ENCODE measurements at regions not wholly inside any gene's neighbourhood (a gene's known extent, or its start where the extent isn't known, plus 50 kb on each side); places are given as distances from the start of the nearest gene placed in this dataset.
"Not testable (repeated sequence)": the region's sequence is repeated elsewhere in the genome, so short reads cannot be mapped to it uniquely, and the experiment has no call there.

GRCh38 chr9:108395421-108395820 lies 460.4 kb downstream of the ACTL7B start:
- no peaks in the 10 kb centered on the region for H3K36me3 Mint-ChIP-seq
- no peaks in the 10 kb centered on the region for H3K27me3 ChIP-seq (ENCODE audit: control insufficient read depth in 2 of 2, insufficient read depth in 2 of 2, low read length in 2 of 2)
- intact Hi-C loops (cut with micrococcal nuclease), result no loop called here
- no peak overlapping the region for H3K27ac Mint-ChIP-seq
- H3K4me3 Mint-ChIP-seq, result no peak overlapping the region
- no peaks in the 10 kb centered on the region for H3K79me2 ChIP-seq (ENCODE audit: insufficient read depth, low read length)
- no peak overlapping the region for H2AFZ ChIP-seq (ENCODE audit: insufficient read depth, low read depth, low read length, poor library complexity, severe bottlenecking)
- DNase-seq, result no peak
- WGBS (ENCODE audit: insufficient coverage), result no CpG with 5 or more reads among the region's 4 CpGs
- H3K9me3 ChIP-seq (replicated peaks in 1 of 2; ENCODE audit: control insufficient read depth in 1 of 2, insufficient read depth in 1 of 2, low read length in 2 of 2), result peaks cover 3 to 7% of the 10 kb centered on the region in 2 donors
- H3K4me2 ChIP-seq (replicated peaks; ENCODE audit: extremely low read depth, low read length, poor library complexity, severe bottlenecking), result no peak overlapping the region
- no peak overlapping the region for H3K27ac ChIP-seq (ENCODE audit: low read depth in 1 of 2, low read length in 2 of 2)
- TF ChIP-seq, protein P1, sequence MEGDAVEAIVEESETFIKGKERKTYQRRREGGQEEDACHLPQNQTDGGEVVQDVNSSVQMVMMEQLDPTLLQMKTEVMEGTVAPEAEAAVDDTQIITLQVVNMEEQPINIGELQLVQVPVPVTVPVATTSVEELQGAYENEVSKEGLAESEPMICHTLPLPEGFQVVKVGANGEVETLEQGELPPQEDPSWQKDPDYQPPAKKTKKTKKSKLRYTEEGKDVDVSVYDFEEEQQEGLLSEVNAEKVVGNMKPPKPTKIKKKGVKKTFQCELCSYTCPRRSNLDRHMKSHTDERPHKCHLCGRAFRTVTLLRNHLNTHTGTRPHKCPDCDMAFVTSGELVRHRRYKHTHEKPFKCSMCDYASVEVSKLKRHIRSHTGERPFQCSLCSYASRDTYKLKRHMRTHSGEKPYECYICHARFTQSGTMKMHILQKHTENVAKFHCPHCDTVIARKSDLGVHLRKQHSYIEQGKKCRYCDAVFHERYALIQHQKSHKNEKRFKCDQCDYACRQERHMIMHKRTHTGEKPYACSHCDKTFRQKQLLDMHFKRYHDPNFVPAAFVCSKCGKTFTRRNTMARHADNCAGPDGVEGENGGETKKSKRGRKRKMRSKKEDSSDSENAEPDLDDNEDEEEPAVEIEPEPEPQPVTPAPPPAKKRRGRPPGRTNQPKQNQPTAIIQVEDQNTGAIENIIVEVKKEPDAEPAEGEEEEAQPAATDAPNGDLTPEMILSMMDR (IDR thresholded peaks at IDR 0.05), result no peak
- no peaks in the 10 kb centered on the region for H3K4me1 ChIP-seq (ENCODE audit: control insufficient read depth in 1 of 2, insufficient read depth in 2 of 2, low read length in 2 of 2)
- no peaks in the 10 kb centered on the region for H3K4me1 Mint-ChIP-seq
- no peaks in the 10 kb centered on the region for H4K20me1 ChIP-seq (ENCODE audit: insufficient read depth, low read length)
- peaks cover 5 to 17% (median 13%) of the 10 kb centered on the region in 7 donors for H3K9me3 Mint-ChIP-seq
- H3K4me3 ChIP-seq (replicated peaks in 1 of 3; ENCODE audit: low read depth in 2 of 3, low read length in 3 of 3), result no peak overlapping the region
- H3K9ac ChIP-seq (ENCODE audit: insufficient read depth, low read length, poor library complexity, severe bottlenecking), result no peak overlapping the region
- H3K27me3 Mint-ChIP-seq (ENCODE audit: low read depth in 3 of 3), result peaks cover 0 to 2% (median 0%) of the 10 kb centered on the region in 3 donors
- no peaks in the 10 kb centered on the region for H3K36me3 ChIP-seq (replicated peaks in 1 of 2; ENCODE audit: control insufficient read depth in 1 of 2, insufficient read depth in 2 of 2, low read length in 2 of 2)

- Histone ChIP-seq H4K20me1 (ENCODE audit: insufficient read depth, low read length) (no peaks in the 10 kb centered on the region), H3K27ac (ENCODE audit: low read depth in 1 of 2, low read length in 2 of 2) (no peak overlapping the region), H3K4me3 (replicated peaks in 1 of 3; ENCODE audit: low read depth in 2 of 3, low read length in 3 of 3) (no peak overlapping the region), H3K9ac (ENCODE audit: insufficient read depth, low read length, poor library complexity, severe bottlenecking) (no peak overlapping the region), H3K27me3 (ENCODE audit: control insufficient read depth in 2 of 2, insufficient read depth in 2 of 2, low read length in 2 of 2) (no peaks in the 10 kb centered on the region), H3K79me2 (ENCODE audit: insufficient read depth, low read length) (no peaks in the 10 kb centered on the region), H3K36me3 (replicated peaks in 1 of 2; ENCODE audit: control insufficient read depth in 1 of 2, insufficient read depth in 2 of 2, low read length in 2 of 2) (no peaks in the 10 kb centered on the region), H2AFZ (ENCODE audit: insufficient read depth, low read depth, low read length, poor library complexity, severe bottlenecking) (no peak overlapping the region), H3K4me2 (replicated peaks; ENCODE audit: extremely low read depth, low read length, poor library complexity, severe bottlenecking) (no peak overlapping the region), H3K4me1 (ENCODE audit: control insufficient read depth in 1 of 2, insufficient read depth in 2 of 2, low read length in 2 of 2) (no peaks in the 10 kb centered on the region), H3K9me3 (replicated peaks in 1 of 2; ENCODE audit: control insufficient read depth in 1 of 2, insufficient read depth in 1 of 2, low read length in 2 of 2) (peaks cover 3 to 7% of the 10 kb centered on the region in 2 donors)
- H3K4me3 Mint-ChIP-seq, result no peak overlapping the region
- TF ChIP-seq, protein P1 (IDR thresholded peaks at IDR 0.05), result no peak
- intact Hi-C loops (cut with micrococcal nuclease), result no loop called here
- H3K27ac Mint-ChIP-seq, result no peak overlapping the region
- H3K4me1 Mint-ChIP-seq, result no peaks in the 10 kb centered on the region
- no peaks in the 10 kb centered on the region for H3K36me3 Mint-ChIP-seq
- WGBS (ENCODE audit: insufficient coverage), result 96% methylated on average over 8 of the region's 13 CpGs
- peaks cover 0 to 2% (median 0%) of the 10 kb centered on the region in 3 donors for H3K27me3 Mint-ChIP-seq (ENCODE audit: low read depth in 3 of 3)
- DNase-seq, result no peak
- peaks cover 5 to 17% (median 13%) of the 10 kb centered on the region in 7 donors for H3K9me3 Mint-ChIP-seq
Observed at GRCh38 chr9:108394726-108395125, 461.1 kb downstream of the ACTL7B start.

- H2AFZ ChIP-seq (ENCODE audit: insufficient read depth, low read depth, low read length, poor library complexity, severe bottlenecking); DNase-seq; H3K36me3 Mint-ChIP-seq; H3K27ac Mint-ChIP-seq; H4K20me1 ChIP-seq (ENCODE audit: insufficient read depth, low read length); intact Hi-C loops (cut with micrococcal nuclease); H3K27me3 ChIP-seq (ENCODE audit: control insufficient read depth in 2 of 2, insufficient read depth in 2 of 2, low read length in 2 of 2); H3K36me3 ChIP-seq (replicated peaks in 1 of 2; ENCODE audit: control insufficient read depth in 1 of 2, insufficient read depth in 2 of 2, low read length in 2 of 2); H3K4me1 ChIP-seq (ENCODE audit: control insufficient read depth in 1 of 2, insufficient read depth in 2 of 2, low read length in 2 of 2); H3K79me2 ChIP-seq (ENCODE audit: insufficient read depth, low read length); H3K4me1 Mint-ChIP-seq; H3K9me3 ChIP-seq (replicated peaks in 1 of 2; ENCODE audit: control insufficient read depth in 1 of 2, insufficient read depth in 1 of 2, low read length in 2 of 2); H3K9ac ChIP-seq (ENCODE audit: insufficient read depth, low read length, poor library complexity, severe bottlenecking); H3K4me3 ChIP-seq (replicated peaks in 1 of 3; ENCODE audit: low read depth in 2 of 3, low read length in 3 of 3); H3K4me3 Mint-ChIP-seq; H3K27ac ChIP-seq (ENCODE audit: low read depth in 1 of 2, low read length in 2 of 2); H3K27me3 Mint-ChIP-seq (ENCODE audit: low read depth in 3 of 3); H3K4me2 ChIP-seq (replicated peaks; ENCODE audit: extremely low read depth, low read length, poor library complexity, severe bottlenecking): not testable (repeated sequence)
- 97% methylated on average over 21 of the region's 31 CpGs for WGBS (ENCODE audit: insufficient coverage)
- peaks cover 5 to 17% (median 13%) of the 10 kb centered on the region in 7 donors for H3K9me3 Mint-ChIP-seq
Observed at GRCh38 chr9:108393481-108394001, 462.2 kb downstream of the ACTL7B start.

All from CD14-positive monocyte (primary cell).